HG03571 (cell line): ENCODE measurements at regions not wholly inside any gene's neighbourhood (a gene's known extent, or its start where the extent isn't known, plus 50 kb on each side); places are given as distances from the start of the nearest gene placed in this dataset.

Experiments used
- ATAC-seq: cut with Tn5 transposase; IDR thresholded peaks from one replicate; pipeline ENCODE4 v1.9.1; 2021; ENCODE audit not compliant: unreplicated experiment

DNA sequence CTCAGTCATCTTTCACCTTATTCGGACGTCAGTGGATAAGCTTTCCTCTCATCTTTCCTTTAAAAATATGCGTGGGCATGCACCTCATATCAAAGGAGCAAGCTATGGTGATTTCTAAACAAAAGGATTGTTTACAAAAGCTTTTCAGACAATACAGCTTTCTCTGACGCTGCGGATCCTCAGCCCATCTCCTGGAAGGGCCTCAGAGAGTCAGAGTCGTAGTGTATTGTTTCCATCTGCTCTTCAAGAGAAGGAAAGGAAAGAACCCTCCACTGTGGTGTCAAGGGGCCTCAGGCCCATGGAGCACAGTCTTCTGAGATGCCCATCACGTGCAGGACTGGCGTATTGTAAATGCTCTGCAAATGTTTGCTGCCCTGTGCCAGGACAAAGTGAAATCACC is 163.4 kb upstream of the MAP1B start:
- no peak for ATAC-seq

DNA sequence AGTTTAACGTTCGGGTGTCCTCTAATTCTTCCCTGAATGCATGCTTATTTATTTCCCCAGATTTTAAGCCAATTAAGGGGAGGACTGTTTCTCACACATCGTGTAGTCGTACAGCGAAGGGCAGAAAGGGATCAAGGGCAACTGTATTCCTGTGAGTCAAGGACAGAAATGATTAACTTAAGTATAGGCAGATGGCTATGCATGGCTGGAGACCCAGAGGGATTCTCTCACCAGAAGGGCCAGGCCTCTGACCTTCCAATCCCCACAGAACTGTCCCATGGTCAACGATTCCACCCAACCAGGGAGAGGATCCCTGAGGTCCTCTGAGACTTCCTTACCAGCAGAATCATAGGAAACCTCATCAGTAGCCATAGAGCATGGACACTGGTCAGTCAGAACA is 161.8 kb upstream of the MAP1B start:
- ATAC-seq, result no peak

DNA sequence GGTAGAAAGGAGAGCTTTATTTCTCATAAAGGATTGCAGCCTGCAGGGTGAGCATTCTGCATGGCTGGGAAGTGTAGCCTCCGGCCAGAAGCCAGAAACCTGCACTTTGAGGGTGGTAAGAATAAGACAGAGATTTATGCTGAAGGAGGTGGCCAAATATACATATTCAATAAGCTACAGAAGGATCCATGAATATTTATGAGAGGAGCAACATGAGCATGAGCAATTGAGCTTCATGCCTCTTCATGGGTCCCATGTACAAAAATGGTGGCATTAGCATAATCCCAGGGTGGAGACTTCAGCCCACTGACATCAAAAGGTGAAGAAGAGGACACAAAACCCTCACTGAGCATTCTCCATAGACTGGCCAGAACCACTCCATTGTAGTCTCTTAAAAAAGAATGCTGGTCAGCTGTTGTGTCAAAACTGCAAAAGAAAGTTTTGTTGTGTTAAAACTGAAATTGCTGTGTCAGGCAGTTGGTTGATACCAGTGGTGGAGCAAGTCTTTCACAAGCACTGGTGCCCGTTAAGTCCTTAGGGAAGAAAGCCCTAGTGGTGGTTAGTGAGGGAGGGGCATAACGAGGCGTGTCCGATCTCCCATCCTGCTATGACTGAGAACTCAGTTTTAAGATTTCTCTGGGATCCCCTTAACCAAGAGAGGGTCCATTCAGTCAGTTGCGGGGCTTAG is 160.8 kb upstream of the MAP1B start:
- ATAC-seq, result no peak

DNA sequence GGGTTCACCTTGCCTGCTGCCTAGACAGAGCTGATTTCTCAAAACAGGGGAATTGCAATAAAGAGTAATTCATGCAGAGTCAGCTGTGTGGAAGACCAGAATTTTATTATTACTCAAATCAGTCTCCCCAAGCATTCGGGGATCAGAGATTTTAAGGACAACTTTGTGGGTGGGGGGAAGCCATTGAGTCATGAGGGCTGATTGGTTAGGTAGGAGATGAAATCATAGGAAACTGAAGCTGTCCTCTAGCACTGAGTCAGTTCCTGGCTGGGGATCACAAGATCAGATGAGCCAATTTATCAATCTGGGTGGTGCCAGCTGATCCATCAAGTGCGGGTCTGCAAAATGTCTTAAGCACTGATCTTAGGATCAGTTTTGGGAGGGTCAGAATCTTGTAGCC is 159.1 kb upstream of the MAP1B start:
- no peak for ATAC-seq

DNA sequence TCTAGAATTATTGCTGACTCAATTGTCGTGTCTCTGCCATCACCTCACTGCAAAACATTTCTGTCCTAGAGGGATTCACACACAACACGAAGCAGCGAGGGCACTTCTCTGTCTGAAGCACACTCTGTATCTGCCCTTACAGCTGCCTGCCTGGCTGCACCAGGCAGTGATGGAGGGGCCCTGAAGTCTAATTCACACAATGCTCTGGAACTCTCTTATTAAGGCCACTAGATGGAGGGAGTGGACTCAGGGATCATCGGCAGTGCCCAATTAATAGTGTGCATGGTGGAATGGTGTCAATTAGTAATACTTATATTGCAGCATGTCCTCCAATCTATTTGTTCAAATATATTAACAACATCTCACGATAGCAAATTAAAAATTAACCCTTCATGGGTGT is 157.5 kb upstream of the MAP1B start:
- ATAC-seq, result no peak

DNA sequence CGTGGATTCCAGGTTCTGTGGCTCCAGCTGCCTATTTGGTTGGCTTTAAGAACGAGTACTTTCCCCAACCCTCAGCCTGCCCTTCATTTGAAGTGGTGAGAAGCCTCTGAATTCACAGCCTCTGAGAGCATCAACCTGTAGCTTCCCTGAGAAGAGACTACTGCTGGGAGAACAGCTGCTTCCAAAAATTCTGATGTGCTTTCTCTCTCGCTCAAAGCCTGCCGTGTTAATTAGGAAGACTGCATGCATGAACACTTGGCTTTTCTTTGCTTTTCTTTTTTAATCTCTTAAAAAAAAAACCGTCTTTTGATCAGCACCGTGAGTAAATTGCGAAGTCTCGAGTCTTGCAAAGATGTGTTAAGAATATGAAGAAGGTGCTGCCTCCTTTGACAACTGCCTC is 153.4 kb upstream of the MAP1B start:
- no peak for ATAC-seq

DNA sequence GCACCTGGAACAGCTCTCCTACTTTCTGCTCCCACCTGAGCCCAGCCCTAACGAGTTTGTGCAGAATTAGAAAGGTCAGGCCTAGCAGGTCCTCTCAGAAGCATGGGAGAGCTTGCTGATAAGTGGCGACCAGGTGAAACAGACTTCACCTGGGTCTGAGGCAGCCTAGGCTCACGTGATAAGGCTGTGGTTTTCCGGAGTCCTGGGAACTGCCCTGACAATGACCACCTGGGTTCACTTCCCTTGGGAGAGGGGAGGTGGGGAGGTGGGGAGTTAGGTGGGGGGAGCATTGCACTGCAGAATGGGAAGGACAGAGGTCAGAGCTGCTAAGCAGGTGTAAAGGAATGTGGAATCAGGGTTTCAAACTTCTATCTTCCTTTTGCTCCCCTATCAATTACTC is 152.9 kb upstream of the MAP1B start:
- no peak for ATAC-seq

DNA sequence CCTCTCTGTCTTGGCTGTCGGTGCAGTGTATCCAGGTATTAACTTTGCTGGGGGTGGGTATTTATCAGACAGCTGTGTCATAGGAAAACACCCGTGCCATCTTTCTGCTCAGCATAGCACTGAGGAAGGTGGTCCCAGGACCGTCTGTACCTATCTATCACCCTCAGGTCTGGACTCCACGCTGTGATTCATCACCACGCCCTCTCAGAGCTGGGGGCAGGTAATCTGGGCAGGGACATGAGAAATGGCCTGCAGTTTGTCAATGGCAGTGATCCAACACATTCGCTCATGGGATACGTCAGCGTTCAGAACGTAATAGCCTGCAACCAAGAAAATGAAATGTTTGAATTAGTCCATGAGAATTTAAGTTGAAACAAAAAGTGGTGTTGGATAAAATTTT is 151.6 kb upstream of the MAP1B start:
- ATAC-seq, result no peak

DNA sequence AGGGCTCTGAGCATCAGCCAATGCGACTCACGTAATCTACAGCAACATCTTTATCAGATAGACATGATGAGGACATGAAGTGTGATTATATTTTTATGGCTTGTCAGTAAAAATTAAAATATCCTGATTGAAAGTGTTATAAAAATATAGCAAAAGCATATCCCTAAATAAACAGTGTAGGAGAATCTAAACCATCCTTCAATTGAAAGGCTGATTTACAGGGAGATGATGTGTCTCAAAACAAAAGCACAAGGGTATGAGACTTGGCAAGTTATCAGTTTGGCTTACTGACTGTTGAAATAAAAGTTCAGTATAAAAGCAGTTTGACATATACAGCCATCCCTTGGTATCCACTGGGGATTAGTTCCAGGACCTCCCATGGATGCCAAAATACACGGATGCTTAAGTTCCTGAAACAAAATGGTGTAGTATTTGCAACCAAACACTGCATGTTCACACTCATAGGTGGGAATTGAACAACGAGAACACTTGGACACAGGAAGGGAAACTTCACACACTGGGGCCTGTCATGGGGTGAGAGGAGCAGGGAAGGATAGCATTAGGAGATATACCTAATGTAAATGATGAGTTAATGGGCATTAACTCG is 149.9 kb upstream of the MAP1B start:
- no peak for ATAC-seq

DNA sequence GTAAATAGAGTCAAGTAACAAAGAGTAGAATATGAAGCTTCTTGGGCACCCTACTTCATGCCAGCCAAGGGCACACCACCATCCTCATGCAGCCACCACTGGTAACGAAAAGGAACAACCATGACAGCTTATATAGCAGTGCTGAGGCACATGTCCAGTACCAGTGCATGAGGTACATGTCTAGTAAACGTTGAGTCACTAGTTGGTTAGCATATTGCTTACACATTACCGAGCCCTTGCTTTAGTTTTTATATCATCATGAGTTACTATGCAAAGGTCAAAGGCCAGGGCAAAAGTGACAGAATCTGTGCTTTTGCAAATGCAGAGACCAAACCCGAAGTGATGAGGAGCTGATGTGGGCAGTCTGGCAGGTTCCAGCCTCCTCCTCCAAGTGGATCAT is 147.1 kb upstream of the MAP1B start:
- no peak for ATAC-seq

DNA sequence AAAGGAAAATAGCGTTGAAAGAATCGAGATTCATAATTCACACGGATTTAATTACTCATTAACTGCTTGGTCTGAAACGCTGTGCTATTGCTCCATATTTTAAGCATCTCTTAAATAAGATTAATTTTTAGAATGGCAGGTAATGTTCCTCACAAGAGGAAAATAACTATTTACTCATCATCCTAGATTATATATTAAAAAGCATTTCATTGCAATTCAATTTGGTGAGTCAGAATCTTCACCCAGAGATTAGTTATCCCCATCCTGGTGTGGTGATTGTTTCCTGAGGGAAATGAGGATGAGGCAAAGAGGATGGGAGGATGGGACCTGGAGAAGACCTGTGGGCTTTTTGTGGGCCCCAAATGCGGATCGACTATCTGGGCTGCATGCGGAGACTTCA is 145.5 kb upstream of the MAP1B start:
- no peak for ATAC-seq

DNA sequence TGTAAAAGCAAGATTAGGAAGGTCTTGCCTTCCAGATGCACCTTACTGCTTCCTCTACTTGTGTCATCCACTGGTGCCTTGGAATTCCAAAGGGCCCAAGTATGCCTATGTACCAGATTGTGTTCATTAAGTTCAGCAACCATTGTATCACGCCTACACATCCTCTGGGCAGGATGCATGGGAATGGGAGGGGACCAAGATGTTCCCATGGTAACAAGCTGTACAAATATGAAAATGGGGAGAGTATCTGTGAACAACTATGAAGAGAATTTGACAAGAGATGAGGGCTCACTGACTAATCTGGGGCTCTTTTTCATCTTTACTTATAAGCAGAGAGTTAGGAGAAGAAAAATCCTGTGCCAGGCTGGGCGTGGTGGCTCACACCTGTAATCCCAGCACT is 137.8 kb upstream of the MAP1B start:
- ATAC-seq, result no peak

DNA sequence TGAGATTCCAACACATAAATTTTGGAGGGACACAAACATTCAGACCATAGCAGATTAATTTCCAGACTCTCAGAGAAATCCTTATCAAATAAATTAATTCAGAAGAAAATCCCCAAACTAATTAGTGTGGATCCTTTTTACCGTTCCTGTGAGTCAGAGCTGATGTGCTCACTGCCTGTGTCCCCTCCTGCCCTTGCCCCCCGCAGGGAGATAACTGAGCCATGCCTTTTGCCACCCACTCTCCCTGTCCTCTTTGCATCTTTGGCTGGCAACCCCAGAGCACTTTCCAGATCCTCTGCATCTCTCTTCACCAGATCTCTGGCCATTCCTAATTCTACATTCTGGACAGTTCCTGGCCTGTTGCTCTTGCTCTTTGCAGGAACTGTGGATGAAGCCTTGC is 135.4 kb upstream of the MAP1B start:
- ATAC-seq, result no peak

DNA sequence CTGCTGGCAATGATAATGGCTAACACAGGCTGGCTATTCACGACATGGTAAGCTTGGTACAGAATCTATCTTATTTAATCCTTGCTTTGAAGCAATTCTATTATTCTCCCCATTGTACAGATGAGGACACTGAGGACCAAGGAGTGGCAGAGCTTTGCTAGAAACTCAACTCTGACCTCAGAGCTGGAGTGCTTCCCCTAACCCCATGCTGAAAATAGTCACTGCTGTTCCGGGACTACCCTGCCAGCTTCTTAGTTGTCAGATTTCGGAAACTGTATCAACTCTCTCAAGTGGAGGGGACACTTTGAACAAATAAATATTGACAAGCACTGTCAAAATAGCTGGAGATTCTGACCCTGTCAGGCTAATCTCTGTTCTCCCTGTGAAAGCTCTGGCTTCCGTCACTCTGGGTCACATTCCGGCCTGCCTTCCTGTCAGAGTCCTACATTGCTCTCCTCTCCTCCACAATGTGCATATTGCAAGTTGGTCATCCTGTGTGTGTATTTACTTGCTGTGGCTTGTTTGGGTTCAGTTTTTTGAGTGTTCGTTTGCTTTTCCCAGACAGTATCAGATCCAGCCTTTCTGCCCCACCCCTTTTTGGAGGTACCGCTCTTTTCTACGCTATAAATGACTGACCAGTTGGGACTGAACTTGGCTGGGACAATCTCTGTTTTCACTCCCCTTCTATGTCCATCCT is 134.3 kb upstream of the MAP1B start:
- ATAC-seq, result no peak

DNA sequence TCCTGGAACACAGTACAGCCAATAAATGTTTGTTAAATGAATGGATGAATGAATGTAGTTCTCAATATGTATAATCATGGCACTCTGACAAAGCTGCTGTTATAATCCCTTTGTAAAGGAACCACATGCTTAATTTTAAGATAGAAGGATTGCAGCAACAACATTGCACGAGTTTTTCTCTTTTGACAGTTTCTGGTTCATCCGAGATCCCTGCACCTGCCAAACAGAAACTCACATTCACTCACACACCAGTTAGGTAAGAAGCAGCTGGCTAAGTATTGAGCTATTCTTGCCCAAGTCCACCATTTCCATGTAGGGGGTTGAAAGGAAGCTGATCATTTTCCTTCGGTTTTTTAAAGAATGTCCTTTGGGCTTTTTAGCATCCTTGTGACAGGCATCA is 133.7 kb upstream of the MAP1B start:
- no peak for ATAC-seq

DNA sequence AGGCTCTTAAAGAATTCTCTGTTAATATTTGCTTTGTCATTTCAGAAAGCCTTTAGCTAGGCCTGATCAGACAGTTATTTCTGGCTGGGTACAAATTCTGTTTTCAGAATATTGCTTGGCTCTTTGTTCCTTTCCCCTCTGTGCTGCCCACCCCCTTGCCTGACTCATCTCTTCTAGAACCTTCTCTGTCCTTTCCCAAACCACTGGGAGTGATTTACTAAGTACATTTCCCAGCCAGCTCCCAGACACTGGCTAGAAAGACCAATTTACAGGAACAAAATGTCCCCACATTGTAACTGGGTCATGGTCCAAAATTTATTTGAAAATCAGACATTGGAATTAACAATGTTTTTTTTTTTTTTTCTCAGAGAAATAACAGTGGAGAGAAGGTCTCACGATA is 133.1 kb upstream of the MAP1B start:
- no peak for ATAC-seq

DNA sequence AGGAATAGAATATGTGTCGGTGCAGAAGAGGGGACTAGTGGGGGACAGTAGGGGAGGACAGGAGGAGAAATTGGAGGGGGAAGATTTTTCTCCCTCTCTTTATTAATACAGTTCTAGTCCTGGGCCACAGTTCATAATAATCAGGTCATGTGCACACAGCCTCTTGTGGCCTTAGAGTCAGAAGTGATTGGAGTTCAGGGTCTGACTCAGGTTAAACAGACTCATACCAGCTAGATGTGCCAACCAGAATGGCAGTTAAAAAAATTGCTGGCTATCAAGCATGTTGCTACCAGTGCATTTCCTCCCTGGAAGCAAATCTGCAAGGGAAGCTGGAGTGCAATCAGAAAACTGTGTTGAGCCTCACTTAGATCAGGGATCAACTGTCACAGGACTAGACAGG is 132.7 kb upstream of the MAP1B start:
- no peak for ATAC-seq

DNA sequence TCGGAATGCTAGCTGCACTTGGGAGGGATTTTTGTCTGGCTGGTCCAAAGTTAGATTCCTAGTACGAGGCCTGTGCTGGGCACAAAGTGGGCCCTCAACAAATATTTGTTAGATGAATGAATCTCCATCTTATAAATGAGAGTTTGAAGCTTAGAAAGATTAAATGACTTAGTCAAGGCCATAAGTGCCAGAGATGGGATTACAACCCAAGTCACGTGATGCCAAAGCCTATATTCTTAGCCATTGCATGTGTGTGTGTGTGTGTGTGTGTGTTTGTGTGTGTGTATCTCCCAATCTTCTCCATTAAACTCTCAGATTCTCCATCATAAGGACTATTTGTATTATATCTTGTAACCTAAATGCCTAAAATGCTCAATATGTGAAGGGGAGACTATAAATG is 130.8 kb upstream of the MAP1B start:
- ATAC-seq, result no peak

DNA sequence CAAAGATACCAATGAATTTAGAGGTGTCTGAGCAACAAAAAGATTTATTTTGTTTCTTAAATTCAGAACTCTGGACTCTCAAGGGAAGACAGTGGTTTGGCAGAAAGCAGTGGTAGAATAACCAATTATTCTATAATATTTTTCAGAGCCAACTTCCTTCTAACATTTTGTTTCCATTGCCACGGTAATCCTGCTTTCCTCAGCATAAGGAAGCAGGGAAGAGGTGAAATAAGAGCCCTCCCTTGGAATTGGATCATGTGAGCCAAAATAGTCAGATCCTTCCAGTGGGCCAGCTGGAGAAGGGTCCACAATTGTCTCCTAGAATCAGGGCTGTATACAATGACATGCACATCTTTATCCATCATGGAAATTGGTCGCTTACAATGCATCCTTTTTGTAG is 130.0 kb upstream of the MAP1B start:
- ATAC-seq, result no peak

DNA sequence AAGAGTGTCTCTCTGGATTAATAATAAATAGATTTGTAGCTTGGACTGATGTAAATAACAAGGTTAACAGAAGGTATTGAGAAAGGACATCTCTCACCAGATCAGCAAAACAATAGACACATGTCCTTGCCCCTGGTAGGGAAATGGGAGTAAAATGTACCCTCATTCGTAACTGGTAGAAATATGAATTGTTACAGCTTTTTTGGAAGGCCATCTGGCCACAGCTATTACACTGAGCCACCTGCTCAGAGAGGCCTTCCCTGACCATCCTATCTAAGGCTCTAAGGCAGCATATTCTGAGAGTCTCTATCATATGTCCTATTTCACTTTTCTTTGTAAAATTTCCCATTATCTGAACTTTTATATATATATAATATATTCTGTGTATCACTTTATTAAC is 129.1 kb upstream of the MAP1B start:
- no peak for ATAC-seq

DNA sequence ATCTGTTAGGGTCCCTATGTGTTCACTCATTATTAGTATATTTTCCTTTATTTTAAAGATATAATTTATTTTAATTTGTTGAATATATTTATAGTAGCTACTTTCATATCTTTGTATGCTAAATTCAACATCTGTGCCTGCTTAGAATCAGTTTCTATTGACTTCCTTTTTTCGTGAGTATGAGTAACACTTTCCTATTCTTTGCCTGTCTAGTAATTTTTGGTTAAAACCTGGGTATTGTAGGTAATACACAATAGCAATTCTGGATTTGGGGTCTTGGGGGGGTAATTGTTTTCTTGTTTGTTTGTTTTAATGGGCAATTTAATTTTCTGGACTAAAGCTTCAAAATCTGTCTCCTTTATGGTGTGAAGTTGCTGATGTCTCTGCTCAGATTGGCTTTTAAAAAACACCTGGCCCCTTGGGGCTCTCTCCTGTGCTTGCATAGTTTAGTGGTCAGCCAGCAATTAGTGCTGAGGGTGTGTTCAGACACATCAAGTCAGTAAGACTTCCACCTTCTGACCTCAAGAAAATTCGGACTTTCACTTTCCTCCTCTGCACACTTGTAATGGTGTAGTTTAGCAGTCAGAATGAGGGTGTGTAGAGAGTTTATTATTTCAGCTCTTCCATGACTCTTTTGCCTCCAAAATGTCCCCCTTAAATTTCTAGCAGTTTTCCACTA is 124.4 kb upstream of the MAP1B start:
- no peak for ATAC-seq

DNA sequence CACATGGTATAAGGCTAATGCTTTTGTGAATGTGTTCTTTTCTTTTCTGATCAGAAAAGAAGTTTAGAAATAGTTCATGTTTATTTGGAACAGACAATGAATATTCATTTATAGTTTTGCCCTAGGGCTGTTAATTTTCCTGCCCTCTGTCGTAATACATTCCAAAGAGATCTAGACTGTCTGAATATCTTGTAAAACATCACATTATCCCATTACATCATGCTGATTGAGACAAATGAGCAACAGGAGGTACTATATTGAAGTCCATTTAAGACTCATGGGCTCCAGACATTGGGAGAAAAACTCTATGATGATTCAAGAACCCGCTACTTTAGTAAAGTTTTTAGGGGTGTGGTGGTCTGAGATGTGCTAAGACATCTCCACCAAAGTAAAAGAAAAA is 121.2 kb upstream of the MAP1B start:
- no peak for ATAC-seq
